ENCODE measurements at regions not wholly inside any gene's neighbourhood (a gene's known extent, or its start where the extent isn't known, plus 50 kb on each side); places are given as distances from the start of the nearest gene placed in this dataset.

GRCh38 chr15:35876762-35877161 lies 330.8 kb upstream of the DPH6 start:
- Histone ChIP-seq H3K36me3 (no peaks in the 10 kb centered on the region), H3K27me3 (replicated peaks; ENCODE audit: insufficient read depth) (no peaks in the 10 kb centered on the region), H3K4me3 (no peak overlapping the region), H3K4me1 (replicated peaks) (no peaks in the 10 kb centered on the region), H3K27ac (no peak overlapping the region), H3K9me3 (no peaks in the 10 kb centered on the region)
- 28% methylated on average over 4 of the region's 4 CpGs for WGBS
- intact Hi-C loops (cut with DNase I), result no loop called here
- TF ChIP-seq POLR2A (IDR thresholded peaks at IDR 0.05) (no peak), POLR2AphosphoS5 (IDR thresholded peaks at IDR 0.05) (no peak), CTCF (IDR thresholded peaks at IDR 0.05) (no peak)
- DNase-seq (ENCODE audit: low spot score), result no peak

GRCh38 chr15:35880896-35881295 lies 334.9 kb upstream of the DPH6 start:
- intact Hi-C loops (cut with DNase I), result no loop called here

GRCh38 chr15:35885870-35886269 lies 339.9 kb upstream of the DPH6 start:
- Histone ChIP-seq H3K27me3 (replicated peaks; ENCODE audit: insufficient read depth) (no peaks in the 10 kb centered on the region), H3K27ac (no peak overlapping the region), H3K4me1 (replicated peaks) (no peaks in the 10 kb centered on the region), H3K4me3 (no peak overlapping the region), H3K9me3 (no peaks in the 10 kb centered on the region), H3K36me3 (no peaks in the 10 kb centered on the region)
- DNase-seq (ENCODE audit: low spot score), result no peak
- no peak for TF ChIP-seq CTCF (IDR thresholded peaks at IDR 0.05)
- TF ChIP-seq POLR2A (IDR thresholded peaks at IDR 0.05), result no peak
- intact Hi-C loops (cut with DNase I), result no loop called here
- 83% methylated on average over 1 of the region's 1 CpG for WGBS

More at GRCh38 chr15:35880896-35881295, 334.9 kb upstream of the DPH6 start:
- TF ChIP-seq POLR2AphosphoS5 (IDR thresholded peaks at IDR 0.05) (no peak), POLR2A (IDR thresholded peaks at IDR 0.05) (no peak), CTCF (IDR thresholded peaks at IDR 0.05) (no peak)
- no peaks in the 10 kb centered on the region for H3K9me3 ChIP-seq
- no peak for DNase-seq (ENCODE audit: low spot score)
- H3K36me3 ChIP-seq, result no peaks in the 10 kb centered on the region
- H3K4me1 ChIP-seq (replicated peaks), result no peaks in the 10 kb centered on the region
- no peak overlapping the region for H3K4me3 ChIP-seq
- no peak overlapping the region for H3K27ac ChIP-seq
- H3K27me3 ChIP-seq (replicated peaks; ENCODE audit: insufficient read depth), result no peaks in the 10 kb centered on the region
- WGBS, result 99% methylated on average over 3 of the region's 3 CpGs

GRCh38 chr15:35886765-35887164 lies 340.8 kb upstream of the DPH6 start:
- Histone ChIP-seq H3K4me1 (replicated peaks) (no peaks in the 10 kb centered on the region), H3K27me3 (replicated peaks; ENCODE audit: insufficient read depth) (no peaks in the 10 kb centered on the region), H3K9me3 (no peaks in the 10 kb centered on the region), H3K27ac (no peak overlapping the region), H3K36me3 (no peaks in the 10 kb centered on the region), H3K4me3 (no peak overlapping the region)
- intact Hi-C loops (cut with DNase I), result no loop called here
- TF ChIP-seq POLR2A (IDR thresholded peaks at IDR 0.05), result no peak
- no peak for TF ChIP-seq POLR2AphosphoS5 (IDR thresholded peaks at IDR 0.05)
- no peak for TF ChIP-seq CTCF (IDR thresholded peaks at IDR 0.05)
- no peak for DNase-seq (ENCODE audit: low spot score)

GRCh38 chr15:35888815-35889214 lies 342.9 kb upstream of the DPH6 start:
- 71% methylated on average over 1 of the region's 1 CpG for WGBS
- no peaks in the 10 kb centered on the region for H3K4me1 ChIP-seq (replicated peaks)
- DNase-seq (ENCODE audit: low spot score), result no peak
- H3K27ac ChIP-seq, result no peak overlapping the region
- TF ChIP-seq CTCF (IDR thresholded peaks at IDR 0.05) (no peak), POLR2A (IDR thresholded peaks at IDR 0.05) (no peak)
- H3K27me3 ChIP-seq (replicated peaks; ENCODE audit: insufficient read depth), result no peaks in the 10 kb centered on the region
- intact Hi-C loops (cut with DNase I), result no loop called here
- no peaks in the 10 kb centered on the region for H3K36me3 ChIP-seq
- no peaks in the 10 kb centered on the region for H3K9me3 ChIP-seq
- H3K4me3 ChIP-seq, result no peak overlapping the region

Data from prostate gland (tissue), 2 donors.